K562 (cell line): ENCODE measurements at regions not wholly inside any gene's neighbourhood (a gene's known extent, or its start where the extent isn't known, plus 50 kb on each side); places are given as distances from the start of the nearest gene placed in this dataset.

Experiments
- ATAC-seq: fragments of 200-7000 bp; cut with Tn5 transposase; 3 replicates; pipeline ENCODE4 v1.9.1; 2020; ENCODE audit warnings: moderate library complexity
- BruUV-seq: library from RNA; stranded (reverse); fragments of 400-500 nt; replicated peaks from 2 replicates; lab custom pipeline; 2021; lab: Mats Ljungman, UMichigan
- CTCF ChIA-PET: fragments of 300-600 bp; formaldehyde crosslinking; extraction: SDS; loops from one replicate; lab custom pipeline; 2021; ENCODE audit warnings: low intra/inter-chr PET ratio; lab: Yijun Ruan, JAX
- POLR2A ChIA-PET: fragments of 300-600, 350-650 bp; sonication (Branson Sonifier 250); formaldehyde crosslinking; extraction: SDS; loops from one replicate; lab custom pipeline; 2021; ENCODE audit warnings: antibody characterized with exemption, inconsistent platforms; lab: Yijun Ruan, JAX
- DNase-seq, 4 experiments: peaks; one replicate each; pipeline versions ENCODE4 v3.0.0 to v3.0.0-alpha.2; 2011 to 2018; ENCODE audit warnings: low spot score in 3 of 4, mixed read lengths in 3 of 4; ENCODE audit errors: extremely low read depth in 1 of 4
- FAIRE-seq: peaks from 2 replicates; lab custom pipeline; 2011; peaks lifted over from hg19 to GRCh38; lab: Jason Lieb, UNC
- H2AFZ ChIP-seq: 2 replicates; pipeline ENCODE4 v1.6.0; 2011; ENCODE audit warnings: low read depth, low read length, control low read depth, inconsistent platforms
- H3K27ac ChIP-seq: fragments of 200-600 bp; 3 replicates; pipeline ENCODE4 v1.8.0; 2011; ENCODE audit warnings: low read depth, mild to moderate bottlenecking, control low read depth, inconsistent platforms, low read length, moderate library complexity, mixed read lengths; ENCODE audit errors: extremely low read depth
- H3K27me3 ChIP-seq, 2 experiments: fragments of 300-600 bp in 1 of 2; 2 replicates in 1 of 2; 3 replicates in 1 of 2; pipeline versions ENCODE4 v1.6.0 to v1.8.0; 2011; ENCODE audit warnings: inconsistent platforms in 2 of 2, low read length in 2 of 2, mild to moderate bottlenecking in 1 of 2, mixed read lengths in 1 of 2, moderate library complexity in 1 of 2; ENCODE audit not compliant: control insufficient read depth in 2 of 2, insufficient read depth in 2 of 2
- H3K36me3 ChIP-seq: fragments of 300-600 bp; 3 replicates; pipeline ENCODE4 v1.8.0; 2011; ENCODE audit warnings: mild to moderate bottlenecking, low read length, inconsistent platforms; ENCODE audit not compliant: control insufficient read depth, insufficient read depth
- H3K4me1 ChIP-seq, 2 experiments: fragments of 200-600 bp in 1 of 2; replicated peaks in 1 of 2; 2 replicates in 1 of 2; 3 replicates in 1 of 2; pipeline versions ENCODE4 v1.5.1 to v1.8.0; 2011; ENCODE audit warnings: inconsistent platforms in 2 of 2, low read length in 2 of 2, mild to moderate bottlenecking in 1 of 2, mixed read lengths in 1 of 2, moderate library complexity in 1 of 2; ENCODE audit not compliant: control insufficient read depth in 2 of 2, insufficient read depth in 2 of 2
- H3K4me2 ChIP-seq: 2 replicates; pipeline ENCODE4 v1.6.1; 2011; ENCODE audit warnings: low read length, control low read depth, inconsistent platforms, mixed read lengths; ENCODE audit not compliant: insufficient read depth
- H3K4me3 ChIP-seq: fragments of 200-600 bp; sonication (generic), shearing (Covaris generic); 2 replicates; pipeline ENCODE4 v1.5.1; 2016; ENCODE audit warnings: control low read depth, inconsistent platforms
- H3K79me2 ChIP-seq: fragments of 200-600 bp; 3 replicates; pipeline ENCODE4 v1.8.0; 2011; ENCODE audit warnings: low read length, inconsistent platforms; ENCODE audit not compliant: control insufficient read depth, insufficient read depth
- H3K9ac ChIP-seq, 2 experiments: 2 replicates each; pipeline versions ENCODE4 v1.6.0 to v1.6.1; 2011; ENCODE audit warnings: low read depth in 2 of 2, low read length in 2 of 2, control low read depth in 1 of 2, inconsistent platforms in 1 of 2, mild to moderate bottlenecking in 1 of 2, mixed read lengths in 1 of 2; ENCODE audit not compliant: insufficient read depth in 1 of 2
- H3K9me1 ChIP-seq: one replicate; pipeline ENCODE4 v1.6.0; 2011; ENCODE audit warnings: inconsistent platforms, mild to moderate bottlenecking, low read length, moderate library complexity; ENCODE audit not compliant: control insufficient read depth, insufficient read depth
- H3K9me3 ChIP-seq: replicated peaks from 2 replicates; pipeline ENCODE4 v1.5.1; 2011; ENCODE audit warnings: low read depth, low read length, inconsistent platforms; ENCODE audit not compliant: control insufficient read depth, insufficient read depth
- H4K20me1 ChIP-seq: replicated peaks from 2 replicates; pipeline ENCODE4 v1.6.1; 2011; ENCODE audit warnings: low read length, inconsistent platforms, mixed read lengths; ENCODE audit not compliant: control insufficient read depth, insufficient read depth
- E2F3 ChIP-seq: fragments of 250-450 bp; sonication (Bioruptor Pico); IDR thresholded peaks from 2 replicates; pipeline ENCODE4 v1.4.0; 2020; ENCODE audit warnings: mild to moderate bottlenecking
- KHSRP ChIP-seq: fragments of 450-650 bp; IDR thresholded peaks from 2 replicates; pipeline ENCODE4 v1.6.1; 2017
- NFIX ChIP-seq: fragments of 250-450 bp; sonication (Bioruptor Pico); IDR thresholded peaks from 2 replicates; pipeline ENCODE4 v1.4.0; 2020; ENCODE audit warnings: low read depth, mild to moderate bottlenecking, moderate library complexity
- POLR2H ChIP-seq: IDR thresholded peaks from 2 replicates; pipeline ENCODE4 v1.6.1; 2016; ENCODE audit warnings: missing genetic modification characterization, low read depth, mild to moderate bottlenecking, control low read depth, missing compliant biosample characterization, moderate library complexity
- SMAD4 ChIP-seq: fragments of 250-450 bp; sonication (Bioruptor Pico); conservative IDR thresholded peaks from 2 replicates; pipeline ENCODE4 v1.8.0; 2021; ENCODE audit warnings: inconsistent platforms, mild to moderate bottlenecking, moderate library complexity
- SMC3 ChIP-seq: conservative IDR thresholded peaks from 2 replicates; pipeline ENCODE4 v1.6.1; 2011; ENCODE audit warnings: low read depth, low read length, improper control_type of control experiment; ENCODE audit not compliant: insufficient read depth
- ZNF124 ChIP-seq: sonication (generic); formaldehyde crosslinking; IDR thresholded peaks from 2 replicates; pipeline ENCODE4 v1.8.1; 2022; ENCODE audit warnings: missing genetic modification reagents
- WGBS: fragments of 100-300 bp; shearing (Covaris generic); methylation state at CpG from one replicate; pipeline ENCODE4 v1.1.6; 2016; ENCODE audit warnings: low coverage, mixed read lengths; ENCODE audit not compliant: insufficient coverage; ENCODE audit errors: missing lambda C conversion rate; 5-methylcytosine and 5-hydroxymethylcytosine counted together
- in situ Hi-C: fragments of 300-500 bp; cut with MboI; formaldehyde crosslinking; loops from 4 replicates; pipeline ENCODE4 v1.15.0; 2018; ENCODE audit warnings: inconsistent platforms, mixed read lengths
- intact Hi-C: fragments of 100-400 bp; cut with micrococcal nuclease; formaldehyde crosslinking; loops from 2 replicates; pipeline ENCODE4 v1.14.2; 2022
- TF ChIP-seq, protein P1 (sequence below): fragments of 250-450 bp; sonication (Bioruptor Pico); IDR thresholded peaks from 2 replicates; pipeline ENCODE4 v1.8.0; 2022; ENCODE audit warnings: moderate library complexity, mild to moderate bottlenecking, inconsistent platforms
- TF ChIP-seq, protein P2 (sequence below), 3 experiments: fragments of 200-800 bp in 1 of 3; fragments of 250-450 bp in 1 of 3; fragments of 450-650 bp in 1 of 3; sonication (Bioruptor Pico) in 1 of 3; sonication (Bioruptor generic) in 1 of 3; formaldehyde crosslinking in 1 of 3; IDR thresholded peaks; 2 replicates each; pipeline versions ENCODE4 v1.6.1 to v1.8.0; 2016 to 2022; ENCODE audit warnings: mild to moderate bottlenecking in 2 of 3, missing genetic modification characterization in 2 of 3, missing compliant biosample characterization in 1 of 3, moderate library complexity in 1 of 3

GRCh38 chr1:223489439-223489838, 96.2 kb downstream of the CCDC185 start:
- Histone ChIP-seq H3K4me3 (no peak overlapping the region), H3K27ac (no peak overlapping the region), H2AFZ (no peak overlapping the region), H4K20me1 (no peaks in the 10 kb centered on the region), H3K9me3 (no peaks in the 10 kb centered on the region), H3K9ac (no peak overlapping the region), H3K4me2 (no peak overlapping the region), H3K36me3 (no peaks in the 10 kb centered on the region), H3K9me1 (no peaks in the 10 kb centered on the region), H3K4me1 (no peaks in the 10 kb centered on the region), H3K79me2 (no peaks in the 10 kb centered on the region), H3K27me3 (peaks cover 30 to 59% of the 10 kb centered on the region in 2 experiments)
- TF ChIP-seq SMC3 = no peak
- TF ChIP-seq, protein P1, sequence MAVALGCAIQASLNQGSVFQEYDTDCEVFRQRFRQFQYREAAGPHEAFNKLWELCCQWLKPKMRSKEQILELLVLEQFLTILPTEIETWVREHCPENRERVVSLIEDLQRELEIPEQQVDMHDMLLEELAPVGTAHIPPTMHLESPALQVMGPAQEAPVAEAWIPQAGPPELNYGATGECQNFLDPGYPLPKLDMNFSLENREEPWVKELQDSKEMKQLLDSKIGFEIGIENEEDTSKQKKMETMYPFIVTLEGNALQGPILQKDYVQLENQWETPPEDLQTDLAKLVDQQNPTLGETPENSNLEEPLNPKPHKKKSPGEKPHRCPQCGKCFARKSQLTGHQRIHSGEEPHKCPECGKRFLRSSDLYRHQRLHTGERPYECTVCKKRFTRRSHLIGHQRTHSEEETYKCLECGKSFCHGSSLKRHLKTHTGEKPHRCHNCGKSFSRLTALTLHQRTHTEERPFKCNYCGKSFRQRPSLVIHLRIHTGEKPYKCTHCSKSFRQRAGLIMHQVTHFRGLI (CRISPR knock-in tag) = no peak
- TF ChIP-seq ZNF124 = no peak
- TF ChIP-seq NFIX (CRISPR knock-in tag) = no peak
- TF ChIP-seq E2F3 = no peak
- TF ChIP-seq KHSRP = no peak
- TF ChIP-seq, protein P2, sequence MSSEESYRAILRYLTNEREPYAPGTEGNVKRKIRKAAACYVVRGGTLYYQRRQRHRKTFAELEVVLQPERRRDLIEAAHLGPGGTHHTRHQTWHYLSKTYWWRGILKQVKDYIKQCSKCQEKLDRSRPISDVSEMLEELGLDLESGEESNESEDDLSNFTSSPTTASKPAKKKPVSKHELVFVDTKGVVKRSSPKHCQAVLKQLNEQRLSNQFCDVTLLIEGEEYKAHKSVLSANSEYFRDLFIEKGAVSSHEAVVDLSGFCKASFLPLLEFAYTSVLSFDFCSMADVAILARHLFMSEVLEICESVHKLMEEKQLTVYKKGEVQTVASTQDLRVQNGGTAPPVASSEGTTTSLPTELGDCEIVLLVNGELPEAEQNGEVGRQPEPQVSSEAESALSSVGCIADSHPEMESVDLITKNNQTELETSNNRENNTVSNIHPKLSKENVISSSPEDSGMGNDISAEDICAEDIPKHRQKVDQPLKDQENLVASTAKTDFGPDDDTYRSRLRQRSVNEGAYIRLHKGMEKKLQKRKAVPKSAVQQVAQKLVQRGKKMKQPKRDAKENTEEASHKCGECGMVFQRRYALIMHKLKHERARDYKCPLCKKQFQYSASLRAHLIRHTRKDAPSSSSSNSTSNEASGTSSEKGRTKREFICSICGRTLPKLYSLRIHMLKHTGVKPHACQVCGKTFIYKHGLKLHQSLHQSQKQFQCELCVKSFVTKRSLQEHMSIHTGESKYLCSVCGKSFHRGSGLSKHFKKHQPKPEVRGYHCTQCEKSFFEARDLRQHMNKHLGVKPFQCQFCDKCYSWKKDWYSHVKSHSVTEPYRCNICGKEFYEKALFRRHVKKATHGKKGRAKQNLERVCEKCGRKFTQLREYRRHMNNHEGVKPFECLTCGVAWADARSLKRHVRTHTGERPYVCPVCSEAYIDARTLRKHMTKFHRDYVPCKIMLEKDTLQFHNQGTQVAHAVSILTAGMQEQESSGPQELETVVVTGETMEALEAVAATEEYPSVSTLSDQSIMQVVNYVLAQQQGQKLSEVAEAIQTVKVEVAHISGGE (CRISPR knock-in tag; IDR thresholded peaks at IDR 0.05) = no peak
- TF ChIP-seq SMAD4 (CRISPR knock-in tag) = no peak
- no peak for TF ChIP-seq POLR2H (tag)
- DNase-seq (no peak), ATAC-seq (no peak), FAIRE-seq (no peak)
- CTCF ChIA-PET = no interaction called here
- BruUV-seq = no TSS peak
- in situ Hi-C loops = no loop called here
- 2% methylated on average over 5 of the region's 5 CpGs for WGBS
- POLR2A ChIA-PET = no interaction called here
- intact Hi-C loops = no loop called here
